ENCODE measurements at regions not wholly inside any gene's neighbourhood (a gene's known extent, or its start where the extent isn't known, plus 50 kb on each side); places are given as distances from the start of the nearest gene placed in this dataset.

- H3K9me3 Mint-ChIP-seq = peaks cover 7% of the 10 kb centered on the region; the same call in 1 of the 2 replicates
- no peaks in the 10 kb centered on the region for H3K36me3 Mint-ChIP-seq
- H3K4me1 Mint-ChIP-seq = peaks cover 33% of the 10 kb centered on the region
- ChIA-PET POLR2A (no interaction called here), CTCF (no interaction called here)
- ATAC-seq (peak; percentile 65), DNase-seq (ENCODE audit: low spot score) (no peak)
- no peak overlapping the region for H3K4me3 Mint-ChIP-seq
- no peaks in the 10 kb centered on the region for H3K27me3 Mint-ChIP-seq (ENCODE audit: low read depth)
- TF ChIP-seq, protein P1, sequence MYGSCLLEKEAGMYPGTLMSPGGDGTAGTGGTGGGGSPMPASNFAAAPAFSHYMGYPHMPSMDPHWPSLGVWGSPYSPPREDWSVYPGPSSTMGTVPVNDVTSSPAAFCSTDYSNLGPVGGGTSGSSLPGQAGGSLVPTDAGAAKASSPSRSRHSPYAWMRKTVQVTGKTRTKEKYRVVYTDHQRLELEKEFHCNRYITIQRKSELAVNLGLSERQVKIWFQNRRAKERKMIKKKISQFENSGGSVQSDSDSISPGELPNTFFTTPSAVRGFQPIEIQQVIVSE (CRISPR knock-in tag; IDR thresholded peaks at IDR 0.05; ENCODE audit: borderline replicate concordance) = no peak
- TF ChIP-seq FOXP1 (CRISPR knock-in tag; IDR thresholded peaks at IDR 0.05; ENCODE audit: borderline replicate concordance) = no peak
- TF ChIP-seq E2F4 (CRISPR knock-in tag; IDR thresholded peaks at IDR 0.05; ENCODE audit: borderline replicate concordance, low read depth) = no peak
- TF ChIP-seq ZNF138 (CRISPR knock-in tag; conservative IDR thresholded peaks at IDR 0.05) = no peak
- TF ChIP-seq ESRRA (CRISPR knock-in tag; IDR thresholded peaks at IDR 0.05; ENCODE audit: borderline replicate concordance) = no peak
- TF ChIP-seq, protein P2, sequence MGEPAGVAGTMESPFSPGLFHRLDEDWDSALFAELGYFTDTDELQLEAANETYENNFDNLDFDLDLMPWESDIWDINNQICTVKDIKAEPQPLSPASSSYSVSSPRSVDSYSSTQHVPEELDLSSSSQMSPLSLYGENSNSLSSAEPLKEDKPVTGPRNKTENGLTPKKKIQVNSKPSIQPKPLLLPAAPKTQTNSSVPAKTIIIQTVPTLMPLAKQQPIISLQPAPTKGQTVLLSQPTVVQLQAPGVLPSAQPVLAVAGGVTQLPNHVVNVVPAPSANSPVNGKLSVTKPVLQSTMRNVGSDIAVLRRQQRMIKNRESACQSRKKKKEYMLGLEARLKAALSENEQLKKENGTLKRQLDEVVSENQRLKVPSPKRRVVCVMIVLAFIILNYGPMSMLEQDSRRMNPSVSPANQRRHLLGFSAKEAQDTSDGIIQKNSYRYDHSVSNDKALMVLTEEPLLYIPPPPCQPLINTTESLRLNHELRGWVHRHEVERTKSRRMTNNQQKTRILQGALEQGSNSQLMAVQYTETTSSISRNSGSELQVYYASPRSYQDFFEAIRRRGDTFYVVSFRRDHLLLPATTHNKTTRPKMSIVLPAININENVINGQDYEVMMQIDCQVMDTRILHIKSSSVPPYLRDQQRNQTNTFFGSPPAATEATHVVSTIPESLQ (CRISPR knock-in tag; IDR thresholded peaks at IDR 0.05) = no peak
- TF ChIP-seq EMX1 (CRISPR knock-in tag; IDR thresholded peaks at IDR 0.05) = no peak
- TF ChIP-seq MYBL2 (CRISPR knock-in tag; IDR thresholded peaks at IDR 0.05) = no peak
- no peak for TF ChIP-seq NFE2L1 (CRISPR knock-in tag; IDR thresholded peaks at IDR 0.05)
- TF ChIP-seq, protein P3, sequence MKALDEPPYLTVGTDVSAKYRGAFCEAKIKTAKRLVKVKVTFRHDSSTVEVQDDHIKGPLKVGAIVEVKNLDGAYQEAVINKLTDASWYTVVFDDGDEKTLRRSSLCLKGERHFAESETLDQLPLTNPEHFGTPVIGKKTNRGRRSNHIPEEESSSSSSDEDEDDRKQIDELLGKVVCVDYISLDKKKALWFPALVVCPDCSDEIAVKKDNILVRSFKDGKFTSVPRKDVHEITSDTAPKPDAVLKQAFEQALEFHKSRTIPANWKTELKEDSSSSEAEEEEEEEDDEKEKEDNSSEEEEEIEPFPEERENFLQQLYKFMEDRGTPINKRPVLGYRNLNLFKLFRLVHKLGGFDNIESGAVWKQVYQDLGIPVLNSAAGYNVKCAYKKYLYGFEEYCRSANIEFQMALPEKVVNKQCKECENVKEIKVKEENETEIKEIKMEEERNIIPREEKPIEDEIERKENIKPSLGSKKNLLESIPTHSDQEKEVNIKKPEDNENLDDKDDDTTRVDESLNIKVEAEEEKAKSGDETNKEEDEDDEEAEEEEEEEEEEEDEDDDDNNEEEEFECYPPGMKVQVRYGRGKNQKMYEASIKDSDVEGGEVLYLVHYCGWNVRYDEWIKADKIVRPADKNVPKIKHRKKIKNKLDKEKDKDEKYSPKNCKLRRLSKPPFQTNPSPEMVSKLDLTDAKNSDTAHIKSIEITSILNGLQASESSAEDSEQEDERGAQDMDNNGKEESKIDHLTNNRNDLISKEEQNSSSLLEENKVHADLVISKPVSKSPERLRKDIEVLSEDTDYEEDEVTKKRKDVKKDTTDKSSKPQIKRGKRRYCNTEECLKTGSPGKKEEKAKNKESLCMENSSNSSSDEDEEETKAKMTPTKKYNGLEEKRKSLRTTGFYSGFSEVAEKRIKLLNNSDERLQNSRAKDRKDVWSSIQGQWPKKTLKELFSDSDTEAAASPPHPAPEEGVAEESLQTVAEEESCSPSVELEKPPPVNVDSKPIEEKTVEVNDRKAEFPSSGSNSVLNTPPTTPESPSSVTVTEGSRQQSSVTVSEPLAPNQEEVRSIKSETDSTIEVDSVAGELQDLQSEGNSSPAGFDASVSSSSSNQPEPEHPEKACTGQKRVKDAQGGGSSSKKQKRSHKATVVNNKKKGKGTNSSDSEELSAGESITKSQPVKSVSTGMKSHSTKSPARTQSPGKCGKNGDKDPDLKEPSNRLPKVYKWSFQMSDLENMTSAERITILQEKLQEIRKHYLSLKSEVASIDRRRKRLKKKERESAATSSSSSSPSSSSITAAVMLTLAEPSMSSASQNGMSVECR (CRISPR knock-in tag; IDR thresholded peaks at IDR 0.05; ENCODE audit: borderline replicate concordance) = no peak
- no peak for TF ChIP-seq PREB (CRISPR knock-in tag; IDR thresholded peaks at IDR 0.05; ENCODE audit: borderline replicate concordance)
- TF ChIP-seq IRF2 (CRISPR knock-in tag; IDR thresholded peaks at IDR 0.05; ENCODE audit: borderline replicate concordance, low read depth) = no peak
- TF ChIP-seq, protein P4, sequence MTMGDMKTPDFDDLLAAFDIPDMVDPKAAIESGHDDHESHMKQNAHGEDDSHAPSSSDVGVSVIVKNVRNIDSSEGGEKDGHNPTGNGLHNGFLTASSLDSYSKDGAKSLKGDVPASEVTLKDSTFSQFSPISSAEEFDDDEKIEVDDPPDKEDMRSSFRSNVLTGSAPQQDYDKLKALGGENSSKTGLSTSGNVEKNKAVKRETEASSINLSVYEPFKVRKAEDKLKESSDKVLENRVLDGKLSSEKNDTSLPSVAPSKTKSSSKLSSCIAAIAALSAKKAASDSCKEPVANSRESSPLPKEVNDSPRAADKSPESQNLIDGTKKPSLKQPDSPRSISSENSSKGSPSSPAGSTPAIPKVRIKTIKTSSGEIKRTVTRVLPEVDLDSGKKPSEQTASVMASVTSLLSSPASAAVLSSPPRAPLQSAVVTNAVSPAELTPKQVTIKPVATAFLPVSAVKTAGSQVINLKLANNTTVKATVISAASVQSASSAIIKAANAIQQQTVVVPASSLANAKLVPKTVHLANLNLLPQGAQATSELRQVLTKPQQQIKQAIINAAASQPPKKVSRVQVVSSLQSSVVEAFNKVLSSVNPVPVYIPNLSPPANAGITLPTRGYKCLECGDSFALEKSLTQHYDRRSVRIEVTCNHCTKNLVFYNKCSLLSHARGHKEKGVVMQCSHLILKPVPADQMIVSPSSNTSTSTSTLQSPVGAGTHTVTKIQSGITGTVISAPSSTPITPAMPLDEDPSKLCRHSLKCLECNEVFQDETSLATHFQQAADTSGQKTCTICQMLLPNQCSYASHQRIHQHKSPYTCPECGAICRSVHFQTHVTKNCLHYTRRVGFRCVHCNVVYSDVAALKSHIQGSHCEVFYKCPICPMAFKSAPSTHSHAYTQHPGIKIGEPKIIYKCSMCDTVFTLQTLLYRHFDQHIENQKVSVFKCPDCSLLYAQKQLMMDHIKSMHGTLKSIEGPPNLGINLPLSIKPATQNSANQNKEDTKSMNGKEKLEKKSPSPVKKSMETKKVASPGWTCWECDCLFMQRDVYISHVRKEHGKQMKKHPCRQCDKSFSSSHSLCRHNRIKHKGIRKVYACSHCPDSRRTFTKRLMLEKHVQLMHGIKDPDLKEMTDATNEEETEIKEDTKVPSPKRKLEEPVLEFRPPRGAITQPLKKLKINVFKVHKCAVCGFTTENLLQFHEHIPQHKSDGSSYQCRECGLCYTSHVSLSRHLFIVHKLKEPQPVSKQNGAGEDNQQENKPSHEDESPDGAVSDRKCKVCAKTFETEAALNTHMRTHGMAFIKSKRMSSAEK (CRISPR knock-in tag; IDR thresholded peaks at IDR 0.05; ENCODE audit: borderline replicate concordance) = no peak
- no peak for TF ChIP-seq NFATC4 (CRISPR knock-in tag; IDR thresholded peaks at IDR 0.05)
- no peak for TF ChIP-seq STAT6 (CRISPR knock-in tag; conservative IDR thresholded peaks at IDR 0.05; ENCODE audit: low read depth)
- H3K27ac Mint-ChIP-seq = no peak overlapping the region
Measured at GRCh38 chr5:91941588-91941987, 558.5 kb upstream of the ARRDC3 start.
